ENCODE measurements at regions not wholly inside any gene's neighbourhood (a gene's known extent, or its start where the extent isn't known, plus 50 kb on each side); places are given as distances from the start of the nearest gene placed in this dataset.
"Not testable (repeated sequence)": the region's sequence is repeated elsewhere in the genome, so short reads cannot be mapped to it uniquely, and the experiment has no call there.

DNA sequence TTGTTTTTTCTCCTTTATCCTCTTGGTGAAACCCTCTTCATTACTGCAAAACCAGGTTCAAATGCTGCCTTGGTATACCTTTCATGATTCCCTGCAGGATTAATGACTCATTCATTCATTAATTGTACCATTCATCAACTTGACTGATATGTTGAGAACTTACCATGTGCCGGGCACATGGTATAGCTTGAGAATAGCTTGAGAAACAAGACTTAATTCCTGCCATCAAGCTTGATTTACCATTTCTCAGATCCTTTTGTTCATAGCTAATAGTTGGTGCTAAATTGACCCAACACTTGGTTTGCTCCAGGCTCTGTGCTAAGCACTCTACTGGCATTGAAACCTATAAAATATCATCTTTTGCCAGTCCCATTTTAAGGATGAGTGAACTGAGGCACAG, 165.7 kb downstream of the YIPF5 start:
- DNase-seq (ENCODE audit: low spot score): no peak

DNA sequence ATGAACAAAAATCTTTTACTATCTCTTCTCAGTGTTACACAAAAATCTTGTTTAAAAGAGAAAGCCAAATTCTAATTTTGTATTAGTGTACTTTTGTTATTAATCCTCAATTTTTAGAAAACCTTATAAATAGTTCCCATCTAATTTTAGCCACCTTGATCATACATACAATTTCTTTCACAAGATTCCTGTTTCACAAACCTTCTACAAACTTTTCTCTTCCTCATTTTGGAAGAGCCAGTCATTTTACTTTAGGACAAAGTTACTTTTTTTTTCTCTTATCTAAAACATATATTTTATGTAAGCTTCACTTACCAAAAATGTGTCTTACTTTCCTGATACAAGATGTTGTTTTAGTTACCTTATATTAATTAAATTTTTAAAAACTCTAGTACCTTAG, 161.3 kb downstream of the YIPF5 start:
- no peak for DNase-seq (ENCODE audit: low spot score)

DNA sequence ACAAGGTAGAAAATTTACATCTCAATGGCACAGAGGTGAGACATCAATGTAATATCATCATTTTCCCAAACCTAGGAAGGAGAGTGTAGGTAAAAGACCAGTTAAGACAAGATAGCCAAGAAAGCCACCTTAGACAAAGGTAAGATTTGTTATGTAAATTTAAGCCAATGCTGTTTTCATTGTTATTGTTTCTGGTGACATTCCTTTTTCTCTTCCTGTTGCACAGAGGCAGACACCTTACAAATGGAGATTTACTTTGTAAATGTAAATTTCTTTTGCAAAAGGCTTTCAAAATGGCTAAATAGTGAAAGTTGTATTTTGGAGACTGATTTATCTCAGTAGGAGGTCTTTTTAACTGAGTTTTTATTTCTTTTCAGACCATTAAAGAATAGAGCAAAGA, 159.1 kb downstream of the YIPF5 start:
- DNase-seq (ENCODE audit: low spot score): no peak

DNA sequence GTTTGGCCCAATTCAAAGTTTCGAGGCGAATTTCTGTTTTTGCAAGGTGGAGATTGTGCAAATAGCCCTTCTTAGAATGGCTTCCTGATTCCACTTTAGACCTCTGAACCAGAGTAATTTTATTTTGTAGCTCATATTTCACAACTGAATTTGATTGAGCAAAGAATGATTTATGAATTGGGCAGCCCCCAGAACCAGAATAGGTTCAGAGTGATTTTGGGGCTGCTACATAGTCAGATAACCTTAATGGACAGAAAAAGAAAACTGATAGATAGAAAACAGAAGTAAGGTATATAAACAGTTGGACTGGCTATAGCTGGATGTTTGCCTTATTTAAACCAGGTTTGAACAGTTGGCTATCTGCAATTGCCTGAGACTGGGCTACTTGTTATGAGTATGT, 156.6 kb downstream of the YIPF5 start:
- no peak for DNase-seq (ENCODE audit: low spot score)

GRCh38 chr5:144015961-144016360, 154.5 kb downstream of the YIPF5 start:
- DNase-seq (ENCODE audit: low spot score): no peak

GRCh38 chr5:144017119-144017518, 153.3 kb downstream of the YIPF5 start:
- DNase-seq (ENCODE audit: low spot score): no peak

DNA sequence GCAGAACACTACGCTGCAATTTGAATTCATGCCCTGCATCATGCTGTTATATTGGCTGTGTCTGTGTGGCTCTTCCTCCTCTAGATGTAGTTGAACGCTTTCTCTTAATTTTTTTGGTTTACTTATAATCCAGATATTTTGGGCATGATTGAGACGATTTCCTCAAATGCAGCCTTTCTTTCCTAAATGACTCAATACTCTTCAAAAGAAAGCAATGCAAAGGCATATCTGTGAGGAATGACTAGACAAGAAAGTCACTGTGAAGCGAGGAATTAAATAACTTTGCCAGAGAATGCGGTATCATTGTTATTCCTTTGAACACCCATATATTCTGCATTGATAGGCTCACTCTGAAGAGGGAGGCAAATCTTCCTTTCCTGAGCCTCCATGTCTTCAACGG, 152.8 kb downstream of the YIPF5 start:
- DNase-seq (ENCODE audit: low spot score): peak; percentile 8

GRCh38 chr5:144024090-144024489, 146.4 kb downstream of the YIPF5 start:
- no peak for DNase-seq (ENCODE audit: low spot score)

DNA sequence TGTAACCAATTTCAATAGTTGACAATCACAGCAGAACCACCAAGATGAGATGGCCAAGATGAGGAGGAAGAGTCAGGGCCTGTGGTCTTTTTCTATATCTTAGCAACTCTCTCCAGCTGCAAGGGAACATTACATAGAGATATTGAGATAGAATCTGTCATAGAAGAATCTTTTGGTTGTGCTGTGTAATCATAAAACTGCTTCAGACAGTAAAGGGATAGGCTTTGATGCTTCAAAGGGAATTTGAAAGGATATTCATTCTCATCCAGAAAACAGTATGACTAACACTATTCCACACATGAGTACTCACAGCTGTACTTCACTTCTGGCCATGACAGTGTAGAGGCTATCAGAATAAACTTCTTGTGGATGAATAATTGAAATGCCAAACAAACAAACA, 145.9 kb downstream of the YIPF5 start:
- no peak for DNase-seq (ENCODE audit: low spot score)

DNA sequence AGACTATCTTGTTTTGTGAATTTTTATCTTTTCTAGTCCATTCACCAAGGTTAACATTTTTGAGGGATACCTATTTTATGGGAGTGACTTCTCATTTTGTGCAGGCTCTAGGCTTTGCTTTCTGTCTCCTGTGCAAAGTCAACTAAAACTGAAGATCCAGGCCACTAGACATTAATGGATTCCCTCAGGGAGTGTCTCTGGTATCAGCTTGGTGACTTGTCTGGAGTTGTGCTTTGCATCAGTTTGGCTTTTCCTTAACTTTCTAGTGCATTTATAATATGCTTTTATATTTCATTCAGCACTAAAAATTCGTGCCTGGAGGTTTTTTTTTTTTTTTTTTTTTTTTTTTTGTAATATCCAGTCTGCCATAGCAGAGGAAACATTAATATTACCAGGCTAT, 144.2 kb downstream of the YIPF5 start:
- DNase-seq (ENCODE audit: low spot score): no peak

DNA sequence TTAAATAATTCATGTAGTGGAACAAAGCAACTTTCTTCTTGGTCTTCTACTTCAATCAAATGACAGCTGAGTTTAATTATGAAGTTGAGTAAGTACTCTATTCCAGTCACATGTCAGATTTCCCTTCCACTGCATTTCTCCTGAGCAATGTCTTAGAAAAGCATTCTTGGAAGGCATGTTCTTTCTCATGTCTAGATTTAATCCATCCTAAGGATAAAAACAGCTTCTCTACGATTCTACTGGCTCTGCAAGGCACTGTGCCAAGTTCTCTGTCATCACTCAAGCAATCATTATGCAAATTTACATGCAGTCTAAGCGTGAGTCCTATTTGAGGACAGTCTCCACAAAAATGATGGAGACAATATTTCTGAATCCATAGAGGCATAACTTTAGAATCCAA, 142.4 kb downstream of the YIPF5 start:
- no peak for DNase-seq (ENCODE audit: low spot score)

DNA sequence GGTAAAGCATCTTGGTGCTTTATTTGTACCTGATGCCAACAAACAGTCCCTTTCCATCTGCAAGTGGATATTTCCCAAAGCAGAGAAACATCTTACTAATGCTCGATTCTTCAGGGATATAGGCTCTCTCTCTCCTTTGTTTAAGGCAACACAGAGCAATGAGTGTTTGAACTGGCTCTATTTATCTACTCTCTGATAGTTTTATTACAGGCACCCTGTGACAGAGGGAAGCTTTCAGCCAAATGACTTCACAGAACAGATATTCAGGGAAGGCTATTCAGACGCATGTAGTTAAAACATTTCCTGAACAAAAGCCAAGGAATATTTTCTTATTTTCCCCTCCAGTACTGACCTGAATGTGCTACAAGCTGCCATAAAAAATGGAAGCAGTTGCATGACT, 141.8 kb downstream of the YIPF5 start:
- no peak for DNase-seq (ENCODE audit: low spot score)

DNA sequence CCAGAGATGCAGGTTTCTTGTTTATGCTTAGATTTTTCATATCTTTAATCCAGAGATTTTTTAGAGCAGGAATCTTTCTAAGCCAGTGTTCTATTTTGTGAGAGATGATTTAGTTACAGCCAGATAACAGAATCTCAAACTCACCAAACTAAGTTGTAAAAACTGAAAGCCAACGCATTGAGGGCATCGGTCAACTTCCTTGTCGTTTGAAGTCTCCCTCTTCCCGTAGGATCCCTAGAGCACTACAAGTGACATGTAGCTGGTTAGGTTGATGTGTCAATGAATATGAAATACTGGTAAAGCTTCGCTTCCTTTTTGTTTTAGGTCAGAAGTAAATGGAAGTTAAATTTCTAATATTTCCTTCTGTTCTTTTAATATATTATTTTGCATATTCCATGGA, 139.6 kb downstream of the YIPF5 start:
- DNase-seq (ENCODE audit: low spot score): no peak

GRCh38 chr5:144032375-144032774, 138.1 kb downstream of the YIPF5 start:
- no peak for DNase-seq (ENCODE audit: low spot score)

- DNase-seq (ENCODE audit: low spot score): no peak
Observed at GRCh38 chr5:144033486-144033885, 137.0 kb downstream of the YIPF5 start.

DNA sequence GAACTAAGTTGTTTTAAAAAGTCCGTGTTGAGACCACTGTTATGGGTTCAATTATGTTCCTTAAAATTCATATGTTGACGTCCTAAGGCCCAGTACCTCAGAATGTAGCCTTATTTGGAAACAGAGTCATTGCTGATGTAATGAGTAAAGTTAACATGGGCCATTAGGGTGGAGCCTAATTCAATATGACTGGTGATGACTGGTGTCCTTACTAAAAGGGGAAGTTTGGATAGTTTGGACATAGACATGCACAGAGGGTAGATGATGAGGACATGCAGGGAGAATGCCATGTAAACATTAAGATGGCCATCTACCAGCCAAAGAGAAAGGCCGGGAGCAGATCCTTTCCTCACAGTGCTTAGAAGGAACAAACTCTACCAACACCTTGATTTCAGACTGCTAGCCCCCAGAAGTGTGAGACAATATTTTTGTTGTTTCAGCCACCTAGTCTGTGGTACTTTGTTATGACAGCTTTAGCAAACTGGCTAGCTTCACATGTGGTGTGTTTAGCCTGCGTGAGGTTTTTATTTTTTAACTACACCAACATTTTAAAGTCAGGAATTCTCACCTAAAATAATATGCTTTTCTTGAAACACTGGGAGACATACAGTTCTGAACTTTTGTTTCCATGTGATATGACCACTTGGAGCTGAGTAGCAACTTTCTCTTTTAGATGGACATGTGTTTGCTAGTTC, 135.3 kb downstream of the YIPF5 start:
- no peak for DNase-seq (ENCODE audit: low spot score)

GRCh38 chr5:144036476-144036875, 134.0 kb downstream of the YIPF5 start:
- no peak for DNase-seq (ENCODE audit: low spot score)

- no peak for DNase-seq (ENCODE audit: low spot score)
Observed at GRCh38 chr5:144040615-144041305, 129.7 kb downstream of the YIPF5 start.

DNA sequence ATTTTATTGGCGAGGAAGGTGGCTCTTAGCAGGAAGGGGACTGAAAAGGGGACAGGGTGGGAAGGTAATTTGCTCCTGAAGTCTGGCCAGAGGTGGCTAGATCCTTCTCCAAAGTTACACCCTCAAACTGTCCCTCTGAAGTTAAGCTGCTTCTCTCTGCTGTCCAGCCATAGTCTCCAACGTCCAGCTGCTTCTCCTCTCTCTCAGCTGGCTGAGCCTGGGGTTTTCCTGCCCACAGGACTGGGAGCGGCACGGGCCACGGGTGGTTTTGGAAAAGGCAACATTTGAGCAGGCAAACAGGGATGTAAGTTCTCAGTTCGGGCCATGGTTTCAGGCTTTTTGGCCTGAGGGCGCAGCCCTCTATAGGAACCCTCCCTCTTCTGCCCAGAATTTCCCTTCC, 128.3 kb downstream of the YIPF5 start:
- DNase-seq (ENCODE audit: low spot score): no peak

DNA sequence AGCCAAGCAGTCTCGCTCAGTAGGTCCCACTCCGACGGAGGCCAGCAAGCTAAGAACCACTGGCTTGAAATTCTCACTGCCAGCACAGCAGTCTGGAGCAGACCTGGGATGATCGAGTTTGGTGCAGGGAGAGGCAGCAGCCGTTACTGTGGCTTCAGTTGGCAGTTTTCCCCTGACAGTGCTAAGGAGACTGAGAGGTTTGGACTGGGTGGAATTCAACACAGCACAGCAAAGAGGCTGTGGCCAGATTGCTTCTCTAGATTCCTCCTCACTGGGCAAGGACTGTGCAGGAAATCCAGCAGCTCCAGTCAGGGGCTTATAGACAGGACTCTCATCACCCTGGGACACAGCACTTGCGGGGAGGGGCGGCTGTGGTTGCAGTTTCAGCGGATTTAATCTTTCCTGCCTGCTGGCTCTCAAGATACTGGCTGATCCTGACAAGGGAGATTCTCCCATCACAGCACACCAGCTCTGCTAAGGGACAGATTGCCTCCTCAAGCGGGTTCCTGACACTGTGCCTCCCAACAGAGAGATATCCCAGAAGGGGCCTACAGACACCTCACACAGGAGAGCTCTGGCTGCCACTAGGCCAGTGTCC, 122.1 kb downstream of the YIPF5 start:
- no peak for DNase-seq (ENCODE audit: low spot score)

DNA sequence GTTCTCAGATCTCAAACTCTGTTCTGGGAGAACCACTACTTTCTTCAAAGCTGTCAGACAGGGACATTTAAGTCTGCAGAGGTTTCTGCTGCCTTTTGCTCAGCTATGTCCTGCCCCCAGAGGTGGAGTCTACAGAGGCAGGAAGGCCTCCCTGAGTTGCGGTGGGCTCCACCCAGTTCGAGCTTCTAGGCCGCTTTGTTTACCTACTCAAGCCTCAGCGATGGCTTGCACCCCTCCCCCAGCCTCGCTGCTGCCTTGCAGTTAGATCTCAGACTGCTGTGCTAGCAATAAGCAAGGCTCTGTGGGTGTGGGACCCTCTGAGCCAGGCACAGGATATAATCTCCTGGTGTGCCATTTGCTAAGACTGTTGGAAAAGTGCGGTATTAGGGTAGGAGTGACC, 115.1 kb downstream of the YIPF5 start:
- not testable (repeated sequence) for DNase-seq (ENCODE audit: low spot score)

GRCh38 chr5:144060091-144060490, 110.4 kb downstream of the YIPF5 start:
- DNase-seq (ENCODE audit: low spot score): not testable (repeated sequence)

DNA sequence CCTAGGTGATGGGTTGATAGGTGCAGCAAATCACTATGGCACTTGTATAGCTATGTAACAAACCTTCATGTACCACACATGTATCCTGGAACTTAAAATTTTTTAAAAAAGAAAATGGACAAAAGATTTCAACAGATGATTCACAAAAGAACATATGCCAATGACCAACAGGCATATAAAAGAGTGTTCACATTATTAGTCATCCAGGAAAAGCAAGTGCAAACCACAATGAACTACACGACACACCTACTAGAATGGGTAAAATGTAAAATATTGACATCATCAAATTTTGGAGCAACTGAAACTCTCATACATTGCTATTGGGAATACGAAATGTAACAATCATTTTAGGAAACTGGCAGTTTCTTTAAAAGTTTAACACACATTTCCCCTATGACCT, 109.9 kb downstream of the YIPF5 start:
- no peak for DNase-seq (ENCODE audit: low spot score)

GRCh38 chr5:144065786-144066185, 104.7 kb downstream of the YIPF5 start:
- no peak for DNase-seq (ENCODE audit: low spot score)
